KMS-11 (cell line): ENCODE measurements at regions not wholly inside any gene's neighbourhood (a gene's known extent, or its start where the extent isn't known, plus 50 kb on each side); places are given as distances from the start of the nearest gene placed in this dataset.

Experiments used
- H2AFZ ChIP-seq: fragments of 200-600 bp; sonication (generic); 2 replicates; pipeline ENCODE4 v1.6.1; 2016; ENCODE audit warnings: antibody characterized with exemption, mixed run types, low read depth
- H3K27ac ChIP-seq: fragments of 200-600 bp; sonication (generic); 2 replicates; pipeline ENCODE4 v1.6.1; 2016; ENCODE audit warnings: mild to moderate bottlenecking, mixed run types
- H3K27me3 ChIP-seq: fragments of 200-600 bp; sonication (generic); 2 replicates; pipeline ENCODE4 v1.6.1; 2017; ENCODE audit warnings: mild to moderate bottlenecking, low read depth, mixed run types, moderate library complexity; ENCODE audit not compliant: insufficient read depth
- H3K36me3 ChIP-seq: fragments of 200-600 bp; sonication (generic); 2 replicates; pipeline ENCODE4 v1.6.1; 2017; ENCODE audit warnings: mild to moderate bottlenecking, mixed run types; ENCODE audit not compliant: insufficient read depth
- H3K4me1 ChIP-seq: fragments of 200-600 bp; sonication (generic); 2 replicates; pipeline ENCODE4 v1.6.1; 2016; ENCODE audit warnings: mild to moderate bottlenecking, low read depth, mixed run types; ENCODE audit not compliant: poor library complexity, severe bottlenecking
- H3K4me2 ChIP-seq: fragments of 200-600 bp; sonication (generic); 2 replicates; pipeline ENCODE4 v1.7.0; 2016; ENCODE audit warnings: mild to moderate bottlenecking, mixed run types
- H3K4me3 ChIP-seq: fragments of 200-600 bp; sonication (generic); IDR thresholded peaks from 2 replicates; pipeline ENCODE4 v1.6.1; 2017; ENCODE audit warnings: low read depth, low read length, mixed read lengths; ENCODE audit not compliant: insufficient read depth
- H3K79me2 ChIP-seq: fragments of 200-600 bp; sonication (generic); 2 replicates; pipeline ENCODE4 v1.6.1; 2016; ENCODE audit warnings: low read depth, mixed run types; ENCODE audit not compliant: insufficient read depth
- H3K9ac ChIP-seq: fragments of 200-600 bp; sonication (generic); 2 replicates; pipeline ENCODE4 v1.6.1; 2016; ENCODE audit warnings: mild to moderate bottlenecking, mixed run types
- H4K20me1 ChIP-seq: fragments of 200-600 bp; sonication (generic); 2 replicates; pipeline ENCODE4 v1.6.1; 2016; ENCODE audit warnings: mild to moderate bottlenecking, mixed run types; ENCODE audit not compliant: insufficient read depth
- TF ChIP-seq, protein P1 (sequence below): fragments of 200-600 bp; sonication (generic); conservative IDR thresholded peaks from 2 replicates; pipeline ENCODE4 v1.6.1; 2017; ENCODE audit warnings: low read depth, mild to moderate bottlenecking, antibody characterized with exemption, low read length, moderate library complexity, mixed read lengths

DNA sequence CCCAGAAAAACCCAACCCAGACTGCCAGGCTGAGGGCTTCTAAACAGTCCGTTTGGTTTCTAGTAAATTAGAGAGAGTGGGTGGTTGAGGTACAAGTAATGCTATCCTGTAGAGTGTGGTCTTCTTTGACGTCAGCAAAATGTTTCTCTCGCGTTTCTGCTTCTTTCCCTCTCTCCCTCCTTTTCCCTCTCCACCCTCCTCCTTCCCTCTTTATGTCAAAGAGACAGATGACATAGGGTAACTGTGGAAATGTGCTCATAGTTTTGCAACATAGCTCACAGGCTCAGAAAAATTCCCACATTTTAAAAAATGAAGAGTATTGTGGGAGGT is 158.3 kb downstream of the TOMM20 start:
- Histone ChIP-seq H3K9ac (no peak overlapping the region), H3K27me3 (no peaks in the 10 kb centered on the region), H4K20me1 (no peaks in the 10 kb centered on the region), H3K4me2 (no peak overlapping the region), H3K36me3 (no peaks in the 10 kb centered on the region), H3K27ac (no peak overlapping the region), H3K4me3 (no peak overlapping the region), H3K4me1 (peaks cover 10% of the 10 kb centered on the region), H3K79me2 (no peaks in the 10 kb centered on the region), H2AFZ (no peak overlapping the region)
- TF ChIP-seq, protein P1, sequence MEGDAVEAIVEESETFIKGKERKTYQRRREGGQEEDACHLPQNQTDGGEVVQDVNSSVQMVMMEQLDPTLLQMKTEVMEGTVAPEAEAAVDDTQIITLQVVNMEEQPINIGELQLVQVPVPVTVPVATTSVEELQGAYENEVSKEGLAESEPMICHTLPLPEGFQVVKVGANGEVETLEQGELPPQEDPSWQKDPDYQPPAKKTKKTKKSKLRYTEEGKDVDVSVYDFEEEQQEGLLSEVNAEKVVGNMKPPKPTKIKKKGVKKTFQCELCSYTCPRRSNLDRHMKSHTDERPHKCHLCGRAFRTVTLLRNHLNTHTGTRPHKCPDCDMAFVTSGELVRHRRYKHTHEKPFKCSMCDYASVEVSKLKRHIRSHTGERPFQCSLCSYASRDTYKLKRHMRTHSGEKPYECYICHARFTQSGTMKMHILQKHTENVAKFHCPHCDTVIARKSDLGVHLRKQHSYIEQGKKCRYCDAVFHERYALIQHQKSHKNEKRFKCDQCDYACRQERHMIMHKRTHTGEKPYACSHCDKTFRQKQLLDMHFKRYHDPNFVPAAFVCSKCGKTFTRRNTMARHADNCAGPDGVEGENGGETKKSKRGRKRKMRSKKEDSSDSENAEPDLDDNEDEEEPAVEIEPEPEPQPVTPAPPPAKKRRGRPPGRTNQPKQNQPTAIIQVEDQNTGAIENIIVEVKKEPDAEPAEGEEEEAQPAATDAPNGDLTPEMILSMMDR = no peak

DNA sequence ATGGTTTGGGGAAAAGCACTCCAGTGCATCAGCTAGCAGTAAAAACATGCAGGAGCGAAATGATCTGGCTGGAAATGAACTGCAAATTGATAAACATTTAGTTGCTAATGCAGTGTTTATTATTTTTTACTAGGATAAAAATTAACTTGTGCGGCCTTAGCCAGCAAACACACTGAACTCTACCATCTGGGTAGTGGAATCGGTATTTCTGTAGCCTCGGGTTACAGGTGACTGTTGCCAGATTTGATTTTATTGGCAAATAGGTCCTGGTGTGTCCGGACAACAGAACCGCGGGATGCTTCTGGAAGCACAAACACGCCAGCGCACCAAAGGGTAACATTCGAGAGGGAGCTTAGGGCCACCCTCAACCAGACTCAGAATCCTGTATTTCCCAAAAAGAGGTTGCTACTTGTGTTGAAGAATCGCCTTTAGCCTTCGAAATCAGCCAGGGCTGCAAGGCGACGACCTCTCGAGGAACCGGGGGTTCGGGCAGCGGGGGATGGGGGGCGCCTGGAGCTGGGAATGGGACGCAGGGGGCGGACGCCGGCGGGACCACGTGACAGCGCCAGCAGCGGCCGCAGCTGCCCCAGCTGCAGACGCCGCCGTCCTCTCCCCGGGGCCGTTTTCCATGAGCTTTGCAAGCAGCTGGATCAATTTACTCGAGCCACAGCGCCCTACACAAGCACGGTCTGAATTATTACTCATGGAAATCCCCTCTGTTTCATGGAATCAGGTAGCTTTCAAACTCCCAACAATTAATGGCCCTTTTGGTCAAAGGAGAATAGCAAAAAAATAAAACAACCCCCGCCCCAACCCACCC is 158.8 kb downstream of the TOMM20 start:
- H4K20me1 ChIP-seq = no peaks in the 10 kb centered on the region
- no peak overlapping the region for H3K4me2 ChIP-seq
- no peak overlapping the region for H3K9ac ChIP-seq
- no peak overlapping the region for H2AFZ ChIP-seq
- H3K79me2 ChIP-seq = no peaks in the 10 kb centered on the region
- no peaks in the 10 kb centered on the region for H3K36me3 ChIP-seq
- H3K4me3 ChIP-seq = no peak overlapping the region
- peaks cover 16% of the 10 kb centered on the region for H3K4me1 ChIP-seq
- TF ChIP-seq, protein P1 = no peak
- H3K27me3 ChIP-seq = no peaks in the 10 kb centered on the region
- H3K27ac ChIP-seq = no peak overlapping the region

DNA sequence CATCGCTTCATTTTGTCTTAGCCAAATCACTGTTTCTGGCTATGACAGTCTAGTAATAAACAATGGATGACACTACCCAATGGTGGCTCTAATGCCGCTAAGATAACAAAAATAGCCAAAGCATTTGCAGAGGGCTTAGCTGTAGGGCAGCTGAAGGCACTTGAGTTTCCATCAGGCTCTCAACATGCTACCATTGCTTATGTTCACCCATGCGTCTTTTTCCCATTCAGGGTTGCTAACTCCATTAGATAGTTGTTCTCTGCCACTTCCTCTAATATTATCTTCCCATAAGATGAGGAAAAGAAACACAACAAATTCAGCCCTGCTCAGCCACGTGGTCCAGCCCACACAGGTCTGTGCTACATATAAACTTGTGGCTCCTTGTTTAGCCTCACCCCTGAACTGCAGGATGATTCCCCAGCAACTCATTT is 159.6 kb downstream of the TOMM20 start:
- Histone ChIP-seq H3K4me3 (no peak overlapping the region), H3K36me3 (no peaks in the 10 kb centered on the region), H3K4me1 (peaks cover 23% of the 10 kb centered on the region), H4K20me1 (no peaks in the 10 kb centered on the region), H3K79me2 (no peaks in the 10 kb centered on the region), H3K9ac (no peak overlapping the region), H2AFZ (no peak overlapping the region), H3K4me2 (no peak overlapping the region), H3K27ac (no peak overlapping the region), H3K27me3 (no peaks in the 10 kb centered on the region)
- TF ChIP-seq, protein P1 = no peak

DNA sequence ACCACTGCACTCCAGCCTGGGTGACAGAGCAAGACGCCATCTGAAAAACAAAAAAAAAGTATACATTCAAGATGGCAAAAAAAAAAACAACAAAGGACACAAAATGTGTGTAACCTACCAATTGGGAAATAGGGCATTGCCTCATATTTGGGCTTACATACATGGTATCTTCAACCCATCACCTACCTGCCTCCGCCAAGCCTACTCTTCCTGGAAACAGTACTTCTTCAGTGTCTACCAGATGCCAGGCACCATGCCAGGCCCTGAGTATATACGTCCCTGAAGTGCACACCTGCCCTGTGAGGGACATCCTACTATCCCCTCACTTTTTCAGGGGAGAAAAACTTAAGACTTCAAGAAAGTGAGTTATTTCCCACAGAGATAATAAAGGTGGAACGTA is 160.2 kb downstream of the TOMM20 start:
- no peak overlapping the region for H3K9ac ChIP-seq
- H3K27ac ChIP-seq = no peak overlapping the region
- no peak overlapping the region for H3K4me3 ChIP-seq
- no peaks in the 10 kb centered on the region for H3K27me3 ChIP-seq
- H3K4me2 ChIP-seq = no peak overlapping the region
- no peaks in the 10 kb centered on the region for H4K20me1 ChIP-seq
- H3K4me1 ChIP-seq = peaks cover 29% of the 10 kb centered on the region
- no peak overlapping the region for H2AFZ ChIP-seq
- TF ChIP-seq, protein P1 = no peak
- H3K36me3 ChIP-seq = no peaks in the 10 kb centered on the region
- H3K79me2 ChIP-seq = no peaks in the 10 kb centered on the region
